H1 (cell line): ENCODE measurements at regions not wholly inside any gene's neighbourhood (a gene's known extent, or its start where the extent isn't known, plus 50 kb on each side); places are given as distances from the start of the nearest gene placed in this dataset.

ENCODE experiments used
- GABPA ChIP-seq: IDR thresholded peaks from 2 replicates; pipeline ENCODE4 v1.6.1; 2011; ENCODE audit warnings: mild to moderate bottlenecking, low read length, moderate library complexity, borderline replicate concordance; ENCODE audit not compliant: insufficient read depth
- POLR2AphosphoS5 ChIP-seq: IDR thresholded peaks from 2 replicates; pipeline ENCODE4 v1.6.1; 2011; ENCODE audit warnings: low read depth, low read length
- SIN3A ChIP-seq, 2 experiments: IDR thresholded peaks in 1 of 2; conservative IDR thresholded peaks in 1 of 2; 2 replicates each; pipeline ENCODE4 v1.6.1; 2011 to 2012; ENCODE audit warnings: low read length in 2 of 2, improper control_type of control experiment in 1 of 2, low read depth in 1 of 2, mild to moderate bottlenecking in 1 of 2
- TBP ChIP-seq: IDR thresholded peaks from 2 replicates; pipeline ENCODE4 v1.6.1; 2011; ENCODE audit warnings: low read depth, low read length, improper control_type of control experiment
- USF2 ChIP-seq: IDR thresholded peaks from 2 replicates; pipeline ENCODE4 v1.6.1; 2011; ENCODE audit warnings: low read length, improper control_type of control experiment
- TF ChIP-seq, protein P1 (sequence below), 3 experiments: IDR thresholded peaks; 1 replicate in 2 of 3; 2 replicates in 1 of 3; pipeline versions ENCODE4 v1.5.1 to v1.6.1; 2011; ENCODE audit warnings: low read length in 3 of 3, mild to moderate bottlenecking in 3 of 3, inconsistent platforms in 2 of 3, low read depth in 1 of 3, moderate library complexity in 1 of 3; ENCODE audit not compliant: insufficient read depth in 1 of 3; ENCODE audit errors: control extremely low read depth in 1 of 3

DNA sequence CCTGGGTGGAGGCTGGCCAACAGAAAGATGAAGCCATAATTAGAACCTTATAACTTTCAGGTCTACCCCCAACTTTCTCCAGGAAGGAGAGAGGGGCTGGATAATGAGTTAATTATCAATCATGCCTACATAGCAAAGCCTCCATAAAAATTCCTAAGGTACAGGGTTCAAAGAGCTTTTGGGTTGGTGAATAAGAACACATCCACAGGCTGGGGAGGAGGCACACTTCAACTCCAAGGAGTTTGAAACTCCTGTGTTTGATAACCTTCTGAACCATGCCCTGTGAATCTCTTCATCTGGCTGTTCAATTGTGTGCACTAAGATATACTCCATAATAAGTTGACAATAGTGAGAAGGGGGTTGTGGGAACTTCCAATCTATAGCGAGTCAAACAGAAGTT, 552.3 kb downstream of the TDRD15 start:
- TF ChIP-seq, protein P1, sequence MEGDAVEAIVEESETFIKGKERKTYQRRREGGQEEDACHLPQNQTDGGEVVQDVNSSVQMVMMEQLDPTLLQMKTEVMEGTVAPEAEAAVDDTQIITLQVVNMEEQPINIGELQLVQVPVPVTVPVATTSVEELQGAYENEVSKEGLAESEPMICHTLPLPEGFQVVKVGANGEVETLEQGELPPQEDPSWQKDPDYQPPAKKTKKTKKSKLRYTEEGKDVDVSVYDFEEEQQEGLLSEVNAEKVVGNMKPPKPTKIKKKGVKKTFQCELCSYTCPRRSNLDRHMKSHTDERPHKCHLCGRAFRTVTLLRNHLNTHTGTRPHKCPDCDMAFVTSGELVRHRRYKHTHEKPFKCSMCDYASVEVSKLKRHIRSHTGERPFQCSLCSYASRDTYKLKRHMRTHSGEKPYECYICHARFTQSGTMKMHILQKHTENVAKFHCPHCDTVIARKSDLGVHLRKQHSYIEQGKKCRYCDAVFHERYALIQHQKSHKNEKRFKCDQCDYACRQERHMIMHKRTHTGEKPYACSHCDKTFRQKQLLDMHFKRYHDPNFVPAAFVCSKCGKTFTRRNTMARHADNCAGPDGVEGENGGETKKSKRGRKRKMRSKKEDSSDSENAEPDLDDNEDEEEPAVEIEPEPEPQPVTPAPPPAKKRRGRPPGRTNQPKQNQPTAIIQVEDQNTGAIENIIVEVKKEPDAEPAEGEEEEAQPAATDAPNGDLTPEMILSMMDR (IDR thresholded peaks at IDR 0.05; ENCODE audit: control extremely low read depth in 1 of 3, insufficient read depth in 1 of 3, low read depth in 1 of 3, low read length in 3 of 3) = no peak
- TF ChIP-seq TBP = no peak
- TF ChIP-seq USF2 = no peak
- TF ChIP-seq SIN3A (conservative IDR thresholded peaks at IDR 0.05 in 1 of 2, IDR thresholded peaks at IDR 0.05 in 1 of 2; ENCODE audit: low read depth in 1 of 2, low read length in 2 of 2) = no peak
- TF ChIP-seq POLR2AphosphoS5 = no peak
- no peak for TF ChIP-seq GABPA
